Duodenal mucosa (tissue), 2 donors: ENCODE measurements at regions not wholly inside any gene's neighbourhood (a gene's known extent, or its start where the extent isn't known, plus 50 kb on each side); places are given as distances from the start of the nearest gene placed in this dataset.

Experiments
- H3K27ac ChIP-seq: one replicate; pipeline ENCODE4 v1.7.0; 2013; ENCODE audit warnings: low read depth, low read length
- H3K27me3 ChIP-seq, 2 donors: one replicate each; pipeline ENCODE4 v1.7.0; 2013; ENCODE audit warnings: low read length in 2 of 2, control low read depth in 1 of 2; ENCODE audit not compliant: insufficient read depth in 2 of 2, control insufficient read depth in 1 of 2
- H3K36me3 ChIP-seq, 2 donors: one replicate each; pipeline ENCODE4 v1.7.0; 2013; ENCODE audit warnings: low read length in 2 of 2, control low read depth in 1 of 2; ENCODE audit not compliant: insufficient read depth in 2 of 2, control insufficient read depth in 1 of 2
- H3K4me1 ChIP-seq, 2 donors: one replicate each; pipeline ENCODE4 v1.7.0; 2013; ENCODE audit warnings: low read length in 2 of 2, control low read depth in 1 of 2; ENCODE audit not compliant: insufficient read depth in 2 of 2, control insufficient read depth in 1 of 2
- H3K4me3 ChIP-seq, 2 donors: one replicate each; pipeline ENCODE4 v1.7.0; 2013; ENCODE audit warnings: low read length in 2 of 2, low read depth in 1 of 2
- H3K9ac ChIP-seq, 2 donors: one replicate each; pipeline ENCODE4 v1.7.0; 2013; ENCODE audit warnings: low read length in 2 of 2, low read depth in 1 of 2
- H3K9me3 ChIP-seq, 2 donors: one replicate each; pipeline ENCODE4 v1.7.0; 2013; ENCODE audit warnings: low read length in 2 of 2, control low read depth in 1 of 2; ENCODE audit not compliant: control insufficient read depth in 1 of 2

GRCh38 chr12:131251336-131252101 lies 297.8 kb downstream of the ADGRD1 start:
- no peaks in the 10 kb centered on the region for H3K4me1 ChIP-seq
- no peak overlapping the region for H3K4me3 ChIP-seq
- no peak overlapping the region for H3K27ac ChIP-seq
- no peaks in the 10 kb centered on the region for H3K36me3 ChIP-seq
- no peaks in the 10 kb centered on the region for H3K27me3 ChIP-seq
- no peak overlapping the region for H3K9ac ChIP-seq
- no peaks in the 10 kb centered on the region for H3K9me3 ChIP-seq

GRCh38 chr12:131253376-131254026 lies 299.8 kb downstream of the ADGRD1 start:
- no peak overlapping the region for H3K27ac ChIP-seq
- H3K27me3 ChIP-seq = no peaks in the 10 kb centered on the region
- H3K4me3 ChIP-seq = no peak overlapping the region
- no peaks in the 10 kb centered on the region for H3K9me3 ChIP-seq
- no peaks in the 10 kb centered on the region for H3K4me1 ChIP-seq
- H3K36me3 ChIP-seq = no peaks in the 10 kb centered on the region
- no peak overlapping the region for H3K9ac ChIP-seq

- no peaks in the 10 kb centered on the region for H3K36me3 ChIP-seq
- H3K4me3 ChIP-seq = no peak overlapping the region
- no peaks in the 10 kb centered on the region for H3K4me1 ChIP-seq
- H3K27ac ChIP-seq = no peak overlapping the region
- no peaks in the 10 kb centered on the region for H3K27me3 ChIP-seq
- H3K9me3 ChIP-seq = no peaks in the 10 kb centered on the region
- H3K9ac ChIP-seq = no peak overlapping the region
Measured at GRCh38 chr12:131254374-131254773, 300.7 kb downstream of the ADGRD1 start.

GRCh38 chr12:131258398-131258797 lies 304.7 kb downstream of the ADGRD1 start:
- H3K36me3 ChIP-seq = no peaks in the 10 kb centered on the region
- no peaks in the 10 kb centered on the region for H3K4me1 ChIP-seq

GRCh38 chr12:131260251-131260905 lies 306.7 kb downstream of the ADGRD1 start:
- H3K4me3 ChIP-seq = no peak overlapping the region
- no peak overlapping the region for H3K27ac ChIP-seq
- H3K27me3 ChIP-seq = no peaks in the 10 kb centered on the region
- H3K9ac ChIP-seq = no peak overlapping the region
- H3K9me3 ChIP-seq = no peaks in the 10 kb centered on the region
- no peaks in the 10 kb centered on the region for H3K4me1 ChIP-seq
- no peaks in the 10 kb centered on the region for H3K36me3 ChIP-seq

More at GRCh38 chr12:131258398-131258797, 304.7 kb downstream of the ADGRD1 start:
- Histone ChIP-seq H3K27ac (no peak overlapping the region), H3K9ac (no peak overlapping the region), H3K9me3 (no peaks in the 10 kb centered on the region), H3K4me3 (no peak overlapping the region), H3K27me3 (no peaks in the 10 kb centered on the region)

GRCh38 chr12:131260954-131261353 lies 307.2 kb downstream of the ADGRD1 start:
- H3K4me3 ChIP-seq = no peak overlapping the region

GRCh38 chr12:131261906-131262305 lies 308.2 kb downstream of the ADGRD1 start:
- Histone ChIP-seq H3K27ac (no peak overlapping the region), H3K36me3 (no peaks in the 10 kb centered on the region), H3K4me3 (no peak overlapping the region), H3K9me3 (no peaks in the 10 kb centered on the region), H3K27me3 (no peaks in the 10 kb centered on the region), H3K4me1 (no peaks in the 10 kb centered on the region), H3K9ac (no peak overlapping the region)

More at GRCh38 chr12:131260954-131261353, 307.2 kb downstream of the ADGRD1 start:
- H3K4me1 ChIP-seq = no peaks in the 10 kb centered on the region
- no peaks in the 10 kb centered on the region for H3K27me3 ChIP-seq
- H3K27ac ChIP-seq = no peak overlapping the region
- H3K9ac ChIP-seq = no peak overlapping the region
- no peaks in the 10 kb centered on the region for H3K9me3 ChIP-seq
- H3K36me3 ChIP-seq = no peaks in the 10 kb centered on the region

- no peaks in the 10 kb centered on the region for H3K27me3 ChIP-seq
- H3K9me3 ChIP-seq = no peaks in the 10 kb centered on the region
- H3K9ac ChIP-seq = no peak overlapping the region
- no peak overlapping the region for H3K4me3 ChIP-seq
- no peak overlapping the region for H3K27ac ChIP-seq
- H3K4me1 ChIP-seq = peaks cover 0 to 5% of the 10 kb centered on the region in 2 donors
- H3K36me3 ChIP-seq = no peaks in the 10 kb centered on the region
Measured at GRCh38 chr12:131263626-131264025, 309.9 kb downstream of the ADGRD1 start.

- no peak overlapping the region for H3K9ac ChIP-seq
- H3K36me3 ChIP-seq = no peaks in the 10 kb centered on the region
- no peak overlapping the region for H3K4me3 ChIP-seq
- H3K9me3 ChIP-seq = no peaks in the 10 kb centered on the region
- no peak overlapping the region for H3K27ac ChIP-seq
- H3K4me1 ChIP-seq = peaks cover 4 to 9% of the 10 kb centered on the region in 2 donors
- no peaks in the 10 kb centered on the region for H3K27me3 ChIP-seq
Measured at GRCh38 chr12:131264635-131265034, 310.9 kb downstream of the ADGRD1 start.
